ENCODE measurements at regions not wholly inside any gene's neighbourhood (a gene's known extent, or its start where the extent isn't known, plus 50 kb on each side); places are given as distances from the start of the nearest gene placed in this dataset.

DNA sequence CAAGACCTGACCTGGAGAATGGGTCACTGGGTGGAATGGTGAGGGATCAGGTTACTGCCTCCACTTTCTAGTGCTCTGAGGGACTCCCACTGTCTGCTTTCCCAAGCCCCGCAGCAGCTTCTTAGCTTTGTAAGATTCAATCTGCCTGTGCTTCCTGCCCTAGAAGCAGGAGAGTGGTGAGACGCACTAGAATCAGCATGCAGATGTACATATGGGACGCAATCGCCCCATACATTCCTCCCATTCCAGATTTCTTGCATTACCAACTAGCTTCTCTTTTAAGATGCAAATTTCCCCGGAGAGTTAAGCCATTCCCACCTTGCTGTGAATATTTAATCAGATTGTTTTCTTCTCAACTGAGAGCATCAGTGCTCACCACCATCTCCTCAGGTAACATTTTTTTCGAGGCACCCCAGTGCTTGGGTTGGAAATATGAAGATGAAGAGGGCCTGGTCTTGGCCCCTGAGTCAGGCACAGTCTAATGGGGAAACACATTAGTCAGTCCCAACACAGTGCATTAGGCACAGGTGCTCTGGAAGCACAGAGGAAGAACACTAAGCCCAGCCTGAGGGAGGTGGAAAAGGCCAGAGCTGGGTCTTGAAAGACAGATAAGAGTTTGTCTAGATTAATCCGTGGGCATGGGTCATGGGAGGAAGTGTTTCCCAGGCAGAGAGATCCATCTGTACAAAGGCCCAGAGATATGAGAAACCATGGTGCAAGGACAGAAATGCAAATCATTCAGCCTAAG, 66.7 kb upstream of the PRPS1 start:
- no peak for DNase-seq

GRCh38 chrX:107562482-107562881, 65.8 kb upstream of the PRPS1 start:
- no peak for DNase-seq

DNA sequence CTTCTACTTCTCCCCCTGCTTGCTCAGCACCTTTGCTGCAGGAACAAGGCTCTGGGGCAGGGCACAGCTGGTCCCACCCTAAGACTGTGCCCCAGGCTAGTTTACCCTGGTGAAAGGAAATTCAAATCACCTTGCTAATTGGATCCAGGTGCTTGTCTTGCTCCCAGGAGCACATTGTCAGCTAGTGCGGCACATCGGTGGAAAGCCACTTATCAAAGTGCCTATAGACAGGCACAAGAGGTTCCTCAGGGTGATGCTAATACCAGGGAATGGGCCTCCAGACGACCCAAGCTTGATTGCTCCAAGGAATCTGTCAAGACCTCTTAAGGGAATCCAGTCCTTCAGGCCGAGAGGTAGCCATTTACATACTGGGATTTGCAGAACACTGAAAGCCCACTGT, 64.5 kb upstream of the PRPS1 start:
- DNase-seq: no peak

GRCh38 chrX:107565015-107565414, 63.3 kb upstream of the PRPS1 start:
- DNase-seq: no peak

DNA sequence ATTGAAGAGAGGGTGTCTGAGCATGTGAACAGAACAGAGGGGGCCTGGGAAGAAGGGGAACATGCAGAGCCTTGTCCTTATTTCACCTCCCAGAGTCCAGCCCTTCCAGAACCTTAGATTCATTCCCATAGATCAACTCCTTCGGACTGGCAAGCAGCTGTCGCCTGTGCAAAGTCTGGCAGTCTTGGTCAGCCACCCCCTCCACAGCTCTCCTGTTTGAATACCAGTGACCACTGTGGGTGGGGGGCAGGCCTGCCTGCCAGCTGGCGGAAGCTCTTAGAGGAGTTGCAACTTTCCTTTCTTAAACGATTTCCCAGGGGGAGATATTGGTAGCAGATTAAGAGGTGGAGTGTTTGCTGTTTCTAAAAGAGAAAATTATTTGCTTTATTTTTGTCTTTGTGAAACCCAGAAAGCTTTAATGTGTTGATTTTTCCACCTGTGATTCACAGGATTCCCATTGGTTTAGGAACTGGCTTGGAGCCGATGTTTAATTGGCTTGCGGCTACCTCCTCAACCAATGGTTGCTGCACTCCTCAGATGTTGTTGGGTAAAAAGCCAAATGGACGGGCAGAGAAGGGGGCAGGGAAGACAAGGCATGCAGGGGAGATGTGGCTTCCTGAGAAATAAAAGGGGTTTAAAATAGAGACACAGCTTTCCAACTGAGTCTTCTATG, 62.2 kb upstream of the PRPS1 start:
- no peak for DNase-seq

- no peak for DNase-seq
These were observed 61.6 kb upstream of the PRPS1 start for GRCh38 chrX:107566604-107567262.

- DNase-seq: no peak
These were observed 60.9 kb upstream of the PRPS1 start for GRCh38 chrX:107567370-107567769.

DNA sequence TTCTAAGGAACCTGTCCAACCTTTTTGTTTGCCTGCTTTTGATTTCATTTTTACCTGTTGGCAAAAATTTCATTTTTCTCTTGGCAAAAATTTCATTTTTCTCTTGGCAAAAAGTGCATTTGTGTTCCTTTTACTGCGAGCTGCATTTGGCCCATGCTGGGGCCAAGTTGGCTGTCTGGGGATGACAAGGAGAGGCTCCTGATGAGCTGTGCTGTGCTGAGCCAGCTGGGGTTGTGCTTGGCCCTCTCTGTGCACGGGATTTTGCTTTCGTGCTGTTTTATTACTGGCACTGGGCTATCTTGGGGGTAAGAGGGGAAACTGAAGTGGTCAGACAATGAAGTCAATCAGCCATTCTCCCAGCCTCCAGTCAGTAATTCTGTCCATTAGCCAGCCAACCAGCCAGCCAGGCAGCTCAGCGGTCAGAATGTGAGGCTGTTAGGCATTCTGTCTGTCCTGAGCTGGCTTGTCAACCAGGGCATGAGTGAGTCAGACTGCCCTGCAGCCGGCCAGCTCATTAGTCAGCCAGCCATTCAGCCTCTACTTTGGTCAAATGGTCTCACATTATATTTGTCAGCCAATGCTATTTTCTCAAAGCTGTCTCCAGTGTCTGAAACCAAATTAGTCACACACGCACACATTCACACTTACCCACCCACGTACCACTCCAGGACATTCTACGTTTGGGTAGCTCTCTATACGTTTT, 56.9 kb upstream of the PRPS1 start:
- DNase-seq: no peak

- no peak for DNase-seq
These were observed 55.3 kb upstream of the PRPS1 start for GRCh38 chrX:107573016-107573415.

- no peak for DNase-seq
These were observed 54.1 kb upstream of the PRPS1 start for GRCh38 chrX:107574054-107574683.

DNA sequence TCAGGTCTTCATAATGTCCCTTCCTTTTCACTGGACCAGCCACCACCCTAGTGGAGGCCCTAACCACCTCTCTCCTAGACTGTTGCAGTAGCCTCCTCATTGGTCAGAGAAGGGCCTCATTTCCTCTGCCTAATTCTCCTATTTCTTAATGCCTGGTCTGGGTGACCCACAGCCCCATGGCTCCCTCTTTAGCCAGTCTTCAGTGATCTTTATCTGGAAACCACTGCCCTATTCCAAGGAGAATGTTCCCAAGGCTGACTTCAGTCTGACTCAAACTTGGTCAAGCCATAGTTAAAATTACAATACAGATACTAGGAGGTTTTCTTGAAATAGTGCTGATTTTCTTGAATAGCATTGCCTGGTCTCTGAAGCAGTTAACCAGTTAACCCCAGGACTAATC, 53.6 kb upstream of the PRPS1 start:
- DNase-seq: no peak

- no peak for DNase-seq
These were observed 51.9 kb upstream of the PRPS1 start for GRCh38 chrX:107576392-107576791.

GRCh38 chrX:107576841-107577240, 51.5 kb upstream of the PRPS1 start:
- no peak for DNase-seq

- no peak for DNase-seq
These were observed 50.4 kb upstream of the PRPS1 start for GRCh38 chrX:107577933-107578332.
